Right ventricle myocardium inferior (tissue), 1 donor: ENCODE measurements at regions not wholly inside any gene's neighbourhood (a gene's known extent, or its start where the extent isn't known, plus 50 kb on each side); places are given as distances from the start of the nearest gene placed in this dataset.

Source experiments
- ATAC-seq: fragments of 200-7000 bp; cut with Tn5 transposase; one replicate; pipeline ENCODE4 v1.9.1; 2020; ENCODE audit warnings: mild to moderate bottlenecking, moderate library complexity
- DNase-seq: peaks from one replicate; pipeline ENCODE4 v3.0.0; 2021; ENCODE audit errors: missing footprints
- intact Hi-C: fragments of 100-400 bp; cut with DNase I; formaldehyde crosslinking; loops from one replicate; pipeline ENCODE4 v1.11.0; 2022
- donor health status: DM: no; HTN: yes; CAD: no; lungs with severe emphysema.

GRCh38 chr3:31285833-31286486 is 246.8 kb upstream of the STT3B start:
- intact Hi-C loops: no loop called here
- ATAC-seq (no peak), DNase-seq (no peak)

GRCh38 chr3:31288224-31288623 is 244.5 kb upstream of the STT3B start:
- ATAC-seq (no peak), DNase-seq (no peak)
- intact Hi-C loops: no loop called here

- DNase-seq (no peak), ATAC-seq (no peak)
- intact Hi-C loops: no loop called here
These were observed 244.1 kb upstream of the STT3B start for GRCh38 chr3:31288641-31289100.

- intact Hi-C loops: no loop called here
- DNase-seq: no peak
- no peak for ATAC-seq
These were observed 243.1 kb upstream of the STT3B start for GRCh38 chr3:31289584-31289983.

- DNase-seq (no peak), ATAC-seq (no peak)
- intact Hi-C loops: no loop called here
These were observed 242.7 kb upstream of the STT3B start for GRCh38 chr3:31290046-31290445.

- no peak for DNase-seq
- intact Hi-C loops: no loop called here
- ATAC-seq: no peak
These were observed 240.9 kb upstream of the STT3B start for GRCh38 chr3:31291818-31292217.

GRCh38 chr3:31294430-31295149 is 238.1 kb upstream of the STT3B start:
- intact Hi-C loops: no loop called here
- ATAC-seq (no peak), DNase-seq (no peak)

GRCh38 chr3:31295150-31295765 is 237.5 kb upstream of the STT3B start:
- ATAC-seq (no peak), DNase-seq (no peak)
- intact Hi-C loops: no loop called here

GRCh38 chr3:31297726-31298298 is 234.9 kb upstream of the STT3B start:
- no peak for DNase-seq
- no peak for ATAC-seq
- intact Hi-C loops: no loop called here

- intact Hi-C loops: no loop called here
- DNase-seq (no peak), ATAC-seq (no peak)
These were observed 232.0 kb upstream of the STT3B start for GRCh38 chr3:31300456-31301443.

- intact Hi-C loops: no loop called here
- DNase-seq (no peak), ATAC-seq (no peak)
These were observed 230.4 kb upstream of the STT3B start for GRCh38 chr3:31302343-31302742.

- ATAC-seq: no peak
These were observed 227.4 kb upstream of the STT3B start for GRCh38 chr3:31305340-31305739.

GRCh38 chr3:31307131-31307785 is 225.5 kb upstream of the STT3B start:
- ATAC-seq (no peak), DNase-seq (no peak)
- intact Hi-C loops: no loop called here

More at GRCh38 chr3:31305340-31305739, 227.4 kb upstream of the STT3B start:
- DNase-seq: no peak
- intact Hi-C loops: no loop called here

GRCh38 chr3:31311559-31311958 is 221.2 kb upstream of the STT3B start:
- ATAC-seq: no peak
- DNase-seq: no peak
- intact Hi-C loops: no loop called here

GRCh38 chr3:31312400-31312799 is 220.3 kb upstream of the STT3B start:
- intact Hi-C loops: no loop called here
- DNase-seq (no peak), ATAC-seq (no peak)

- intact Hi-C loops: no loop called here
- ATAC-seq (no peak), DNase-seq (no peak)
These were observed 218.5 kb upstream of the STT3B start for GRCh38 chr3:31314258-31314657.

GRCh38 chr3:31319332-31319731 is 213.4 kb upstream of the STT3B start:
- intact Hi-C loops: no loop called here
- ATAC-seq (no peak), DNase-seq (no peak)

GRCh38 chr3:31321620-31322019 is 211.1 kb upstream of the STT3B start:
- no peak for DNase-seq
- no peak for ATAC-seq
- intact Hi-C loops: no loop called here
